Trophoblast cell (in vitro differentiated cells and primary cell): ENCODE measurements at regions not wholly inside any gene's neighbourhood (a gene's known extent, or its start where the extent isn't known, plus 50 kb on each side); places are given as distances from the start of the nearest gene placed in this dataset.

Source experiments
- DNase-seq, 2 donors: peaks; one replicate each; pipeline ENCODE4 v3.0.0-alpha.2; 2016
- H2AFZ ChIP-seq: 2 replicates; pipeline ENCODE4 v1.6.1; 2013; ENCODE audit warnings: low read length, moderate library complexity, mild to moderate bottlenecking; ENCODE audit not compliant: insufficient read depth, poor library complexity
- H2AK5ac ChIP-seq: 2 replicates; pipeline ENCODE4 v1.6.1; 2013; ENCODE audit warnings: mild to moderate bottlenecking, low read length
- H2BK120ac ChIP-seq: 2 replicates; pipeline ENCODE4 v1.6.1; 2013; ENCODE audit warnings: low read length, mild to moderate bottlenecking, moderate library complexity; ENCODE audit not compliant: insufficient read depth, poor library complexity
- H2BK12ac ChIP-seq: 2 replicates; pipeline ENCODE4 v1.6.1; 2013; ENCODE audit warnings: mild to moderate bottlenecking, low read length, moderate library complexity
- H2BK5ac ChIP-seq: 2 replicates; pipeline ENCODE4 v1.6.1; 2013; ENCODE audit warnings: low read length, low read depth, moderate library complexity, mild to moderate bottlenecking; ENCODE audit not compliant: poor library complexity
- H3K14ac ChIP-seq: 2 replicates; pipeline ENCODE4 v1.6.1; 2013; ENCODE audit warnings: mild to moderate bottlenecking, low read length
- H3K18ac ChIP-seq: 2 replicates; pipeline ENCODE4 v1.6.1; 2013; ENCODE audit warnings: mild to moderate bottlenecking, low read length
- H3K23ac ChIP-seq: 2 replicates; pipeline ENCODE4 v1.6.1; 2013; ENCODE audit warnings: low read length
- H3K27ac ChIP-seq: 2 replicates; pipeline ENCODE4 v1.5.1; 2013; ENCODE audit warnings: low read depth, mild to moderate bottlenecking, inconsistent platforms, low read length, moderate library complexity
- H3K27me3 ChIP-seq: 2 replicates; pipeline ENCODE4 v1.6.1; 2013; ENCODE audit warnings: inconsistent platforms, mild to moderate bottlenecking, low read length, moderate library complexity; ENCODE audit not compliant: insufficient read depth
- H3K36me3 ChIP-seq, 2 experiments: 1 replicate in 1 of 2; 2 replicates in 1 of 2; pipeline ENCODE4 v1.6.1; 2013; ENCODE audit warnings: low read length in 2 of 2, mild to moderate bottlenecking in 2 of 2, moderate library complexity in 1 of 2; ENCODE audit not compliant: insufficient read depth in 2 of 2, control insufficient read depth in 1 of 2
- H3K4ac ChIP-seq: 2 replicates; pipeline ENCODE4 v1.6.1; 2013; ENCODE audit warnings: low read depth, mild to moderate bottlenecking, low read length, moderate library complexity
- H3K4me1 ChIP-seq, 2 experiments: 1 replicate in 1 of 2; 2 replicates in 1 of 2; pipeline ENCODE4 v1.6.1; 2013; ENCODE audit warnings: low read length in 2 of 2, mild to moderate bottlenecking in 2 of 2, moderate library complexity in 1 of 2; ENCODE audit not compliant: insufficient read depth in 2 of 2, control insufficient read depth in 1 of 2
- H3K4me2 ChIP-seq: 2 replicates; pipeline ENCODE4 v1.6.1; 2013; ENCODE audit warnings: inconsistent platforms, mild to moderate bottlenecking, low read length, moderate library complexity
- H3K4me3 ChIP-seq: 2 replicates; pipeline ENCODE4 v1.5.1; 2013; ENCODE audit warnings: mild to moderate bottlenecking, low read depth, low read length, inconsistent platforms
- H3K79me1 ChIP-seq: one replicate; pipeline ENCODE4 v1.6.1; 2013; ENCODE audit warnings: low read length
- H3K79me2 ChIP-seq: 2 replicates; pipeline ENCODE4 v1.6.1; 2013; ENCODE audit warnings: low read length, mild to moderate bottlenecking; ENCODE audit not compliant: control insufficient read depth, insufficient read depth, poor library complexity
- H3K9ac ChIP-seq: 2 replicates; pipeline ENCODE4 v1.6.1; 2013; ENCODE audit warnings: mild to moderate bottlenecking, low read length
- H3K9me3 ChIP-seq: 2 replicates; pipeline ENCODE4 v1.6.1; 2013; ENCODE audit warnings: low read depth, mild to moderate bottlenecking, control low read depth, inconsistent platforms, low read length; ENCODE audit not compliant: insufficient read depth
- H4K12ac ChIP-seq: 2 replicates; pipeline ENCODE4 v1.6.1; 2013; ENCODE audit warnings: low read depth, mild to moderate bottlenecking, low read length, moderate library complexity
- H4K8ac ChIP-seq: 2 replicates; pipeline ENCODE4 v1.6.1; 2013; ENCODE audit warnings: low read depth, mild to moderate bottlenecking, low read length, moderate library complexity
- H4K91ac ChIP-seq: one replicate; pipeline ENCODE4 v1.6.1; 2013; ENCODE audit warnings: low read depth, mild to moderate bottlenecking, low read length, moderate library complexity
- WGBS: extraction: QIAGEN DNeasy Blood & Tissue Kit; methylation state at CpG from one replicate; pipeline ENCODE4 v1.1.7; 2013; ENCODE audit warnings: missing lambda C conversion rate; ENCODE audit not compliant: insufficient read length, insufficient coverage; ENCODE audit errors: extremely low coverage; 5-methylcytosine and 5-hydroxymethylcytosine counted together

- Histone ChIP-seq H4K8ac (no peak overlapping the region), H2BK120ac (no peak overlapping the region), H3K9ac (no peak overlapping the region), H3K4ac (no peak overlapping the region), H3K4me1 (no peaks in the 10 kb centered on the region), H3K27me3 (no peaks in the 10 kb centered on the region), H3K18ac (no peak overlapping the region), H2BK5ac (no peak overlapping the region), H2BK12ac (no peak overlapping the region), H3K79me2 (no peaks in the 10 kb centered on the region), H4K12ac (no peak overlapping the region), H3K27ac (no peak overlapping the region), H4K91ac (no peak overlapping the region), H3K14ac (no peak overlapping the region), H3K4me3 (no peak overlapping the region), H3K23ac (no peak overlapping the region), H2AK5ac (no peak overlapping the region), H3K9me3 (no peaks in the 10 kb centered on the region), H3K79me1 (no peaks in the 10 kb centered on the region), H3K4me2 (no peak overlapping the region), H3K36me3 (no peaks in the 10 kb centered on the region), H2AFZ (no peak overlapping the region)
- DNase-seq, result no peak
Measured at GRCh38 chr13:84606616-84607015, 724.3 kb upstream of the SLITRK1 start.

GRCh38 chr13:84605927-84606326 is 723.7 kb upstream of the SLITRK1 start:
- H2BK120ac ChIP-seq, result no peak overlapping the region
- no peak overlapping the region for H3K4me3 ChIP-seq
- no peak overlapping the region for H3K23ac ChIP-seq
- H3K4me2 ChIP-seq, result no peak overlapping the region
- H3K9ac ChIP-seq, result no peak overlapping the region
- H4K91ac ChIP-seq, result no peak overlapping the region
- H3K27me3 ChIP-seq, result no peaks in the 10 kb centered on the region
- no peak overlapping the region for H2AK5ac ChIP-seq
- no peak overlapping the region for H2BK5ac ChIP-seq
- no peaks in the 10 kb centered on the region for H3K79me1 ChIP-seq
- H3K4me1 ChIP-seq, result no peaks in the 10 kb centered on the region
- H2BK12ac ChIP-seq, result no peak overlapping the region
- no peaks in the 10 kb centered on the region for H3K9me3 ChIP-seq
- no peak overlapping the region for H3K4ac ChIP-seq
- DNase-seq, result no peak
- no peak overlapping the region for H3K14ac ChIP-seq
- no peaks in the 10 kb centered on the region for H3K79me2 ChIP-seq
- no peaks in the 10 kb centered on the region for H3K36me3 ChIP-seq
- no CpG with 5 or more reads among the region's 3 CpGs for WGBS
- no peak overlapping the region for H2AFZ ChIP-seq
- no peak overlapping the region for H3K27ac ChIP-seq
- no peak overlapping the region for H4K8ac ChIP-seq
- H3K18ac ChIP-seq, result no peak overlapping the region
- H4K12ac ChIP-seq, result no peak overlapping the region

GRCh38 chr13:84591444-84591843 is 709.2 kb upstream of the SLITRK1 start:
- Histone ChIP-seq H3K27me3 (no peaks in the 10 kb centered on the region), H3K14ac (no peak overlapping the region), H3K4me2 (no peak overlapping the region), H3K79me2 (no peaks in the 10 kb centered on the region), H2BK12ac (no peak overlapping the region), H3K4me1 (no peaks in the 10 kb centered on the region), H3K4me3 (no peak overlapping the region), H2BK120ac (no peak overlapping the region), H4K12ac (no peak overlapping the region), H2AK5ac (no peak overlapping the region), H2BK5ac (no peak overlapping the region), H3K36me3 (no peaks in the 10 kb centered on the region), H3K23ac (no peak overlapping the region), H3K18ac (no peak overlapping the region), H3K4ac (no peak overlapping the region), H4K91ac (no peak overlapping the region), H4K8ac (no peak overlapping the region), H3K27ac (no peak overlapping the region), H3K9ac (no peak overlapping the region), H3K79me1 (no peaks in the 10 kb centered on the region), H2AFZ (no peak overlapping the region), H3K9me3 (no peaks in the 10 kb centered on the region)
- no peak for DNase-seq
- WGBS, result no CpG with 5 or more reads among the region's 2 CpGs

GRCh38 chr13:84590663-84591062 is 708.4 kb upstream of the SLITRK1 start:
- Histone ChIP-seq H3K4ac (no peak overlapping the region), H3K4me1 (no peaks in the 10 kb centered on the region), H3K27me3 (no peaks in the 10 kb centered on the region), H4K12ac (no peak overlapping the region), H2AK5ac (no peak overlapping the region), H2BK5ac (no peak overlapping the region), H3K79me1 (no peaks in the 10 kb centered on the region), H3K9me3 (no peaks in the 10 kb centered on the region), H3K23ac (no peak overlapping the region), H3K14ac (no peak overlapping the region), H3K18ac (no peak overlapping the region), H3K36me3 (no peaks in the 10 kb centered on the region), H2AFZ (no peak overlapping the region), H4K91ac (no peak overlapping the region), H3K4me2 (no peak overlapping the region), H2BK12ac (no peak overlapping the region), H2BK120ac (no peak overlapping the region), H3K4me3 (no peak overlapping the region), H3K79me2 (no peaks in the 10 kb centered on the region), H3K27ac (no peak overlapping the region), H4K8ac (no peak overlapping the region), H3K9ac (no peak overlapping the region)
- DNase-seq, result no peak
- WGBS, result no CpG with 5 or more reads among the region's 2 CpGs

GRCh38 chr13:84588023-84588422 is 705.7 kb upstream of the SLITRK1 start:
- Histone ChIP-seq H3K18ac (no peak overlapping the region), H3K27me3 (no peaks in the 10 kb centered on the region), H3K9me3 (no peaks in the 10 kb centered on the region), H2BK120ac (no peak overlapping the region), H2AK5ac (no peak overlapping the region), H3K4me2 (no peak overlapping the region), H2AFZ (no peak overlapping the region), H3K27ac (no peak overlapping the region), H4K8ac (no peak overlapping the region), H3K4me3 (no peak overlapping the region), H4K12ac (no peak overlapping the region), H3K14ac (no peak overlapping the region), H3K4me1 (no peaks in the 10 kb centered on the region), H2BK12ac (no peak overlapping the region), H3K79me1 (no peaks in the 10 kb centered on the region), H3K79me2 (no peaks in the 10 kb centered on the region), H3K4ac (no peak overlapping the region), H3K36me3 (no peaks in the 10 kb centered on the region), H2BK5ac (no peak overlapping the region), H4K91ac (no peak overlapping the region), H3K23ac (no peak overlapping the region), H3K9ac (no peak overlapping the region)
- no peak for DNase-seq
- WGBS, result no CpG with 5 or more reads among the region's 1 CpG
